ENCODE measurements at regions not wholly inside any gene's neighbourhood (a gene's known extent, or its start where the extent isn't known, plus 50 kb on each side); places are given as distances from the start of the nearest gene placed in this dataset.

DNA sequence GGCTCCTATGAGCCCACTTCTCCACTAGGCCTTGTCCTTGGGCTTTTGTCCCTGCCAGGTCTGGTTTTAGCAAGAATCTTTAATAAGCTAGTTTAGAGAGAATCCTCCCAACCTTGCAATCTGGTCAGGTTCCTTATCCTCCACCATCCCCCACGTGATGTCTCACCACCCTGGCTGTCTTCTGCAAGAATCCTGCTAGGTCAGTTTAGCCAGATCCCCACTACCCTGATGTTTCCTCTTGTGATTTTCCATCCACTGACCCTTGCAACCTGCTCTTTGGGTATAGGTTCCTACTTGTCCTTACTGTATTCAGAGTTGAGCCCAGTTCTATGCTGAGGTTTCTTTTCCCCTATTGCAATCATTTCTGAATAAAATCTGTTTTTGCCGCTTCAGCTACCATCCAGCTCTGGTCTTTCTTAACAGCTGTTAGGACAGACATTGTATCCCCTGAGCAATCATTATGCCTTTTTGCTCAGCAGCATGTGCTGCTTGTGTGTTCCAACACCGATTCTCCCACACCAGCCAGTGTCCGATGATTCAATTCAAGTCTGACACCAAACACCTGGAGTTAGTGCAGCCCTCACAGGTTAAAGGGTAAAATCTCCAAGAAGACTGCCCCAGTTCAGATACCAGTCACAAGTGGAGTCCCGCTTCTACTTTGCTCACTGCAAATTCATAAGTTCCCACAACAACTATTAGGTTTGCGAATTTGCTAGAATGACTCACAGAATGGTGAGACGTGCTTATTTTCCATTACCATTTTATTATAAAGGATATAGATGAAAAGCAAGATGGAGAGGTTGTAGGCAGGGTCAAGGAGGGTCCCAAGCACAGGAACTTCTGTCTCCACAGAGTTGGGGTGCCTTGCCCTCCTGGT lies 62.2 kb upstream of the ADCY1 start:
- TF ChIP-seq, protein P1, sequence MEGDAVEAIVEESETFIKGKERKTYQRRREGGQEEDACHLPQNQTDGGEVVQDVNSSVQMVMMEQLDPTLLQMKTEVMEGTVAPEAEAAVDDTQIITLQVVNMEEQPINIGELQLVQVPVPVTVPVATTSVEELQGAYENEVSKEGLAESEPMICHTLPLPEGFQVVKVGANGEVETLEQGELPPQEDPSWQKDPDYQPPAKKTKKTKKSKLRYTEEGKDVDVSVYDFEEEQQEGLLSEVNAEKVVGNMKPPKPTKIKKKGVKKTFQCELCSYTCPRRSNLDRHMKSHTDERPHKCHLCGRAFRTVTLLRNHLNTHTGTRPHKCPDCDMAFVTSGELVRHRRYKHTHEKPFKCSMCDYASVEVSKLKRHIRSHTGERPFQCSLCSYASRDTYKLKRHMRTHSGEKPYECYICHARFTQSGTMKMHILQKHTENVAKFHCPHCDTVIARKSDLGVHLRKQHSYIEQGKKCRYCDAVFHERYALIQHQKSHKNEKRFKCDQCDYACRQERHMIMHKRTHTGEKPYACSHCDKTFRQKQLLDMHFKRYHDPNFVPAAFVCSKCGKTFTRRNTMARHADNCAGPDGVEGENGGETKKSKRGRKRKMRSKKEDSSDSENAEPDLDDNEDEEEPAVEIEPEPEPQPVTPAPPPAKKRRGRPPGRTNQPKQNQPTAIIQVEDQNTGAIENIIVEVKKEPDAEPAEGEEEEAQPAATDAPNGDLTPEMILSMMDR (conservative IDR thresholded peaks at IDR 0.05; ENCODE audit: low read depth in 2 of 2) = no peak
- TF ChIP-seq EZH2 (IDR thresholded peaks at IDR 0.05; ENCODE audit: low read depth, unreplicated experiment) (no peak), POLR2AphosphoS5 (IDR thresholded peaks at IDR 0.05; ENCODE audit: low read depth) (no peak), JUNB (IDR thresholded peaks at IDR 0.05; ENCODE audit: unreplicated experiment) (no peak), EZH2phosphoT487 (IDR thresholded peaks at IDR 0.05; ENCODE audit: unreplicated experiment) (no peak), CREB1 (CRISPR knock-in tag; IDR thresholded peaks at IDR 0.05; ENCODE audit: low read depth) (no peak), STAT1 (IDR thresholded peaks at IDR 0.05; ENCODE audit: unreplicated experiment) (no peak)
- TF ChIP-seq, protein P2, sequence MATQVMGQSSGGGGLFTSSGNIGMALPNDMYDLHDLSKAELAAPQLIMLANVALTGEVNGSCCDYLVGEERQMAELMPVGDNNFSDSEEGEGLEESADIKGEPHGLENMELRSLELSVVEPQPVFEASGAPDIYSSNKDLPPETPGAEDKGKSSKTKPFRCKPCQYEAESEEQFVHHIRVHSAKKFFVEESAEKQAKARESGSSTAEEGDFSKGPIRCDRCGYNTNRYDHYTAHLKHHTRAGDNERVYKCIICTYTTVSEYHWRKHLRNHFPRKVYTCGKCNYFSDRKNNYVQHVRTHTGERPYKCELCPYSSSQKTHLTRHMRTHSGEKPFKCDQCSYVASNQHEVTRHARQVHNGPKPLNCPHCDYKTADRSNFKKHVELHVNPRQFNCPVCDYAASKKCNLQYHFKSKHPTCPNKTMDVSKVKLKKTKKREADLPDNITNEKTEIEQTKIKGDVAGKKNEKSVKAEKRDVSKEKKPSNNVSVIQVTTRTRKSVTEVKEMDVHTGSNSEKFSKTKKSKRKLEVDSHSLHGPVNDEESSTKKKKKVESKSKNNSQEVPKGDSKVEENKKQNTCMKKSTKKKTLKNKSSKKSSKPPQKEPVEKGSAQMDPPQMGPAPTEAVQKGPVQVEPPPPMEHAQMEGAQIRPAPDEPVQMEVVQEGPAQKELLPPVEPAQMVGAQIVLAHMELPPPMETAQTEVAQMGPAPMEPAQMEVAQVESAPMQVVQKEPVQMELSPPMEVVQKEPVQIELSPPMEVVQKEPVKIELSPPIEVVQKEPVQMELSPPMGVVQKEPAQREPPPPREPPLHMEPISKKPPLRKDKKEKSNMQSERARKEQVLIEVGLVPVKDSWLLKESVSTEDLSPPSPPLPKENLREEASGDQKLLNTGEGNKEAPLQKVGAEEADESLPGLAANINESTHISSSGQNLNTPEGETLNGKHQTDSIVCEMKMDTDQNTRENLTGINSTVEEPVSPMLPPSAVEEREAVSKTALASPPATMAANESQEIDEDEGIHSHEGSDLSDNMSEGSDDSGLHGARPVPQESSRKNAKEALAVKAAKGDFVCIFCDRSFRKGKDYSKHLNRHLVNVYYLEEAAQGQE (IDR thresholded peaks at IDR 0.05; ENCODE audit: unreplicated experiment) = no peak
- TF ChIP-seq, protein P3, sequence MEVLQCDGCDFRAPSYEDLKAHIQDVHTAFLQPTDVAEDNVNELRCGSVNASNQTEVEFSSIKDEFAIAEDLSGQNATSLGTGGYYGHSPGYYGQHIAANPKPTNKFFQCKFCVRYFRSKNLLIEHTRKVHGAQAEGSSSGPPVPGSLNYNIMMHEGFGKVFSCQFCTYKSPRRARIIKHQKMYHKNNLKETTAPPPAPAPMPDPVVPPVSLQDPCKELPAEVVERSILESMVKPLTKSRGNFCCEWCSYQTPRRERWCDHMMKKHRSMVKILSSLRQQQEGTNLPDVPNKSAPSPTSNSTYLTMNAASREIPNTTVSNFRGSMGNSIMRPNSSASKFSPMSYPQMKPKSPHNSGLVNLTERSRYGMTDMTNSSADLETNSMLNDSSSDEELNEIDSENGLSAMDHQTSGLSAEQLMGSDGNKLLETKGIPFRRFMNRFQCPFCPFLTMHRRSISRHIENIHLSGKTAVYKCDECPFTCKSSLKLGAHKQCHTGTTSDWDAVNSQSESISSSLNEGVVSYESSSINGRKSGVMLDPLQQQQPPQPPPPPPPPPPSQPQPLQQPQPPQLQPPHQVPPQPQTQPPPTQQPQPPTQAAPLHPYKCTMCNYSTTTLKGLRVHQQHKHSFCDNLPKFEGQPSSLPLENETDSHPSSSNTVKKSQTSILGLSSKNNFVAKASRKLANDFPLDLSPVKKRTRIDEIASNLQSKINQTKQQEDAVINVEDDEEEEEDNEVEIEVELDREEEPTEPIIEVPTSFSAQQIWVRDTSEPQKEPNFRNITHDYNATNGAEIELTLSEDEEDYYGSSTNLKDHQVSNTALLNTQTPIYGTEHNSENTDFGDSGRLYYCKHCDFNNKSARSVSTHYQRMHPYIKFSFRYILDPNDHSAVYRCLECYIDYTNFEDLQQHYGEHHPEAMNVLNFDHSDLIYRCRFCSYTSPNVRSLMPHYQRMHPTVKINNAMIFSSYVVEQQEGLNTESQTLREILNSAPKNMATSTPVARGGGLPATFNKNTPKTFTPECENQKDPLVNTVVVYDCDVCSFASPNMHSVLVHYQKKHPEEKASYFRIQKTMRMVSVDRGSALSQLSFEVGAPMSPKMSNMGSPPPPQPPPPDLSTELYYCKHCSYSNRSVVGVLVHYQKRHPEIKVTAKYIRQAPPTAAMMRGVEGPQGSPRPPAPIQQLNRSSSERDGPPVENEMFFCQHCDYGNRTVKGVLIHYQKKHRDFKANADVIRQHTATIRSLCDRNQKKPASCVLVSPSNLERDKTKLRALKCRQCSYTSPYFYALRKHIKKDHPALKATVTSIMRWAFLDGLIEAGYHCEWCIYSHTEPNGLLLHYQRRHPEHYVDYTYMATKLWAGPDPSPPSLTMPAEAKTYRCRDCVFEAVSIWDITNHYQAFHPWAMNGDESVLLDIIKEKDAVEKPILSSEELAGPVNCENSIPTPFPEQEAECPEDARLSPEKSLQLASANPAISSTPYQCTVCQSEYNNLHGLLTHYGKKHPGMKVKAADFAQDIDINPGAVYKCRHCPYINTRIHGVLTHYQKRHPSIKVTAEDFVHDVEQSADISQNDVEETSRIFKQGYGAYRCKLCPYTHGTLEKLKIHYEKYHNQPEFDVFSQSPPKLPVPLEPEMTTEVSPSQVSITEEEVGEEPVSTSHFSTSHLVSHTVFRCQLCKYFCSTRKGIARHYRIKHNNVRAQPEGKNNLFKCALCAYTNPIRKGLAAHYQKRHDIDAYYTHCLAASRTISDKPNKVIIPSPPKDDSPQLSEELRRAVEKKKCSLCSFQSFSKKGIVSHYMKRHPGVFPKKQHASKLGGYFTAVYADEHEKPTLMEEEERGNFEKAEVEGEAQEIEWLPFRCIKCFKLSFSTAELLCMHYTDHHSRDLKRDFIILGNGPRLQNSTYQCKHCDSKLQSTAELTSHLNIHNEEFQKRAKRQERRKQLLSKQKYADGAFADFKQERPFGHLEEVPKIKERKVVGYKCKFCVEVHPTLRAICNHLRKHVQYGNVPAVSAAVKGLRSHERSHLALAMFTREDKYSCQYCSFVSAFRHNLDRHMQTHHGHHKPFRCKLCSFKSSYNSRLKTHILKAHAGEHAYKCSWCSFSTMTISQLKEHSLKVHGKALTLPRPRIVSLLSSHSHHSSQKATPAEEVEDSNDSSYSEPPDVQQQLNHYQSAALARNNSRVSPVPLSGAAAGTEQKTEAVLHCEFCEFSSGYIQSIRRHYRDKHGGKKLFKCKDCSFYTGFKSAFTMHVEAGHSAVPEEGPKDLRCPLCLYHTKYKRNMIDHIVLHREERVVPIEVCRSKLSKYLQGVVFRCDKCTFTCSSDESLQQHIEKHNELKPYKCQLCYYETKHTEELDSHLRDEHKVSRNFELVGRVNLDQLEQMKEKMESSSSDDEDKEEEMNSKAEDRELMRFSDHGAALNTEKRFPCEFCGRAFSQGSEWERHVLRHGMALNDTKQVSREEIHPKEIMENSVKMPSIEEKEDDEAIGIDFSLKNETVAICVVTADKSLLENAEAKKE (CRISPR knock-in tag; IDR thresholded peaks at IDR 0.05) = no peak

Measured in GM23338 (cell line).